ENCODE measurements at regions not wholly inside any gene's neighbourhood (a gene's known extent, or its start where the extent isn't known, plus 50 kb on each side); places are given as distances from the start of the nearest gene placed in this dataset.

DNA sequence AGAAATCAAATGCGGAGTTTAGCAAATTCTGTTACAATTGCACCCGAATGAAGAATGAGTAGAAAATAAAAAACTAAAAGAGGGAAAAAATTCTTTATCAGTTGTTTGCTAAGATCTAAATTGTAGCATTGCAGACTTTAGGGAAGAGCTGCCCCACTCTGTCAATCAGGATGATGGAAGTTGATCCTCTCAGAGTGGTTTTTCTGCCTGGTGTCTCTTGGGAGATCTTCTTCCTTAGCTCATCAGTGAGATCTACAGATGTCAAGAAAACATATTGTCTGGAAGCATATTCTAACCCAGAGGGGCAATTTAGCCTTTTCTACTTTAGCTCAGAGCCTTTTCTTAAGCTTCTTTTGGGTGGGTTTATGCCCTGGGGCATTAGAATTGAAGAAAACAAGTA lies 223.2 kb upstream of the PCDH17 start:
- TF ChIP-seq, protein P1, sequence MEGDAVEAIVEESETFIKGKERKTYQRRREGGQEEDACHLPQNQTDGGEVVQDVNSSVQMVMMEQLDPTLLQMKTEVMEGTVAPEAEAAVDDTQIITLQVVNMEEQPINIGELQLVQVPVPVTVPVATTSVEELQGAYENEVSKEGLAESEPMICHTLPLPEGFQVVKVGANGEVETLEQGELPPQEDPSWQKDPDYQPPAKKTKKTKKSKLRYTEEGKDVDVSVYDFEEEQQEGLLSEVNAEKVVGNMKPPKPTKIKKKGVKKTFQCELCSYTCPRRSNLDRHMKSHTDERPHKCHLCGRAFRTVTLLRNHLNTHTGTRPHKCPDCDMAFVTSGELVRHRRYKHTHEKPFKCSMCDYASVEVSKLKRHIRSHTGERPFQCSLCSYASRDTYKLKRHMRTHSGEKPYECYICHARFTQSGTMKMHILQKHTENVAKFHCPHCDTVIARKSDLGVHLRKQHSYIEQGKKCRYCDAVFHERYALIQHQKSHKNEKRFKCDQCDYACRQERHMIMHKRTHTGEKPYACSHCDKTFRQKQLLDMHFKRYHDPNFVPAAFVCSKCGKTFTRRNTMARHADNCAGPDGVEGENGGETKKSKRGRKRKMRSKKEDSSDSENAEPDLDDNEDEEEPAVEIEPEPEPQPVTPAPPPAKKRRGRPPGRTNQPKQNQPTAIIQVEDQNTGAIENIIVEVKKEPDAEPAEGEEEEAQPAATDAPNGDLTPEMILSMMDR (IDR thresholded peaks at IDR 0.05; ENCODE audit: unreplicated experiment): no peak
- DNase-seq (ENCODE audit: unreplicated experiment): no peak
- no TSS peak for BruUV-seq (replicated peaks)
- no peaks in the 10 kb centered on the region for H3K4me1 Mint-ChIP-seq (ENCODE audit: insufficient read depth, unreplicated experiment)
- ChIA-PET POLR2A (no interaction called here), CTCF (no interaction called here)
- intact Hi-C loops (cut with micrococcal nuclease): no loop called here
- no peaks in the 10 kb centered on the region for H3K36me3 Mint-ChIP-seq (ENCODE audit: insufficient read depth, unreplicated experiment)
- H3K9me3 Mint-ChIP-seq (ENCODE audit: unreplicated experiment): peaks cover 9% of the 10 kb centered on the region
- no peaks in the 10 kb centered on the region for H3K27me3 Mint-ChIP-seq (ENCODE audit: insufficient read depth, unreplicated experiment)
- no peak overlapping the region for H3K4me3 Mint-ChIP-seq (ENCODE audit: unreplicated experiment)
- no peak overlapping the region for H3K27ac Mint-ChIP-seq (ENCODE audit: low read depth, unreplicated experiment)

DNA sequence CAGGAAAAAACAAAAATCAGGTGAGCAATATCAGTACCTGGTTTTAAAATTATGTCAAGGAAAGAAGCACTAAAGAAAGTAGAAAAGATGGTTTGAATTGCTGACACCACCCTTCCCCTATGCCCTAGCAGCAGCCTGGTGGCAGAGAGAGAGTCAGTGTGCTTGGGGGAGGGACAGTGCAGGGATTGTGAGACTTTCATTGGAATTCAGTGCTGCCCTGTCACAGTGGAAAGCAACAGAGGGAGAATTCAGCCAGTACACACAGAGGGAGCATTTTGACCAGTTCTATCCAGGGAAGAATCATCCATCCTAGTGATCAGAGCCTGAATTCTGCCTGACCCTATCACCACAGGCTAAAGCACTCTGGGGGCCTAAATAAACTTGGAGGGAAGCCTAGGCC lies 222.4 kb upstream of the PCDH17 start:
- no TSS peak for BruUV-seq (replicated peaks)
- Mint-ChIP-seq H3K9me3 (ENCODE audit: unreplicated experiment) (peaks cover 9% of the 10 kb centered on the region), H3K4me1 (ENCODE audit: insufficient read depth, unreplicated experiment) (no peaks in the 10 kb centered on the region), H3K4me3 (ENCODE audit: unreplicated experiment) (no peak overlapping the region), H3K27ac (ENCODE audit: low read depth, unreplicated experiment) (no peak overlapping the region), H3K27me3 (ENCODE audit: insufficient read depth, unreplicated experiment) (no peaks in the 10 kb centered on the region), H3K36me3 (ENCODE audit: insufficient read depth, unreplicated experiment) (no peaks in the 10 kb centered on the region)
- TF ChIP-seq, protein P1 (IDR thresholded peaks at IDR 0.05; ENCODE audit: unreplicated experiment): no peak
- DNase-seq (ENCODE audit: unreplicated experiment): no peak
- ChIA-PET POLR2A (no interaction called here), CTCF (no interaction called here)
- intact Hi-C loops (cut with micrococcal nuclease): no loop called here

DNA sequence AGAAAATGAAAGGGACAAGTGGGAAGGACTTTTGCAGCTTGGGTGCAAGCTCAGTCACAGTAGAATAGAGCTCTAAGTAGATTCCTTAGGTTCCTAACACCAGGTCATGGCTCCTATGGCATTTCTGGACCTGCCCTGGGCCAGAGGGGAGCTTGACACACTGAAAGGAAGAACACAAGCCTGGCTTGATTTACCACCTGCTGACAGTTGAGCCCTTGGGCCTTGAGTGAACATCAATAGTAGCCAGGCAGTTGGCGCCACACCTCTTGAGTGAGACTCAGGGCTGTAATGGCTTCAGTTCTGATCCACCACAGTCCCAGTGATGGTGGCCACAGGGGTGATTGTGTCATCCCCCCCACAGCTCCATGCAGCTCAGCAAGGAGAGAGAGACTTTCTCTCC lies 221.9 kb upstream of the PCDH17 start:
- ChIA-PET POLR2A (no interaction called here), CTCF (no interaction called here)
- Mint-ChIP-seq H3K27me3 (ENCODE audit: insufficient read depth, unreplicated experiment) (no peaks in the 10 kb centered on the region), H3K4me1 (ENCODE audit: insufficient read depth, unreplicated experiment) (no peaks in the 10 kb centered on the region), H3K27ac (ENCODE audit: low read depth, unreplicated experiment) (no peak overlapping the region), H3K36me3 (ENCODE audit: insufficient read depth, unreplicated experiment) (no peaks in the 10 kb centered on the region), H3K9me3 (ENCODE audit: unreplicated experiment) (peaks cover 9% of the 10 kb centered on the region), H3K4me3 (ENCODE audit: unreplicated experiment) (no peak overlapping the region)
- TF ChIP-seq, protein P1 (IDR thresholded peaks at IDR 0.05; ENCODE audit: unreplicated experiment): no peak
- DNase-seq (ENCODE audit: unreplicated experiment): no peak
- no TSS peak for BruUV-seq (replicated peaks)
- intact Hi-C loops (cut with micrococcal nuclease): no loop called here

DNA sequence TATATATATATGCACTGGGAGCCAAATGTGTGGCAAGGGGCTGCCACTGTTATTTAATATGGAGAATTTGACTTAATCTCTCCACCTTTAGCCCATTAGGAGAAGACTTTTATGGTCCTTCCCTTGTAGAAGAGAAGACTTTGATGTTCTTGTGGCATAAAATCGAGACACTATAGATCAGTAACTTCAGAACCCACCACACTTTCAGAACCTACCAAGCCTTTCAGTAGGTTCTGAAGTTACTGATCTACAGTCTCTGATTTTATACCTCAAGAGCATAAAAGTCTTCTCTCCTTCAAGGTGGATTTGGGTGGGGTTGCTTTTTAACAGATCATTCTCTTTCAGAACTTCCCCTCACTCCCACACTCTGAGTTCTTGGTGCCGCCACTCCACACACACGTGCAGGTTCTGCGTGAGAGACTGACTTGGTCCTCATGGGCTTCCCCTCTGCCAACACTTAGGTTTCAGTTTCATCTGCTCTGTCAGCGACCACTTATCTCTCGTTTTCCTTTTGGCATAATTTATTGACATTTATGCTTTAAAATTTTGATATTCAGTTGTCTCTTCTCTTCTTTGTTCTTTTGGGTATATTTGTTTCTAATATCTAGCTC lies 213.4 kb upstream of the PCDH17 start:
- no peak for DNase-seq (ENCODE audit: unreplicated experiment)
- BruUV-seq (replicated peaks): no TSS peak
- intact Hi-C loops (cut with micrococcal nuclease): no loop called here
- Mint-ChIP-seq H3K9me3 (ENCODE audit: unreplicated experiment) (no peaks in the 10 kb centered on the region), H3K4me3 (ENCODE audit: unreplicated experiment) (no peak overlapping the region), H3K27ac (ENCODE audit: low read depth, unreplicated experiment) (no peak overlapping the region), H3K36me3 (ENCODE audit: insufficient read depth, unreplicated experiment) (no peaks in the 10 kb centered on the region), H3K27me3 (ENCODE audit: insufficient read depth, unreplicated experiment) (no peaks in the 10 kb centered on the region), H3K4me1 (ENCODE audit: insufficient read depth, unreplicated experiment) (no peaks in the 10 kb centered on the region)
- TF ChIP-seq, protein P1 (IDR thresholded peaks at IDR 0.05; ENCODE audit: unreplicated experiment): no peak
- ChIA-PET POLR2A (no interaction called here), CTCF (interaction anchor here (1.2 kb wide), 1 partner anchor 30 kb away, joined by 3 read pairs; no protein-coding TSS in a partner anchor)
